Hepatocyte (in vitro differentiated cells): ENCODE measurements at regions not wholly inside any gene's neighbourhood (a gene's known extent, or its start where the extent isn't known, plus 50 kb on each side); places are given as distances from the start of the nearest gene placed in this dataset.

Source experiments
- DNase-seq: peaks from one replicate; pipeline ENCODE4 v3.0.0-alpha.2; 2016; ENCODE audit warnings: low spot score
- H2AFZ ChIP-seq: fragments of 200-600 bp; sonication (generic); 2 replicates; pipeline ENCODE4 v1.6.0; 2016; ENCODE audit warnings: antibody characterized with exemption, mild to moderate bottlenecking
- H3K27ac ChIP-seq: fragments of 200-600 bp; sonication (generic); 2 replicates; pipeline ENCODE4 v1.5.1; 2016; ENCODE audit warnings: mild to moderate bottlenecking
- H3K27me3 ChIP-seq: fragments of 200-600 bp; sonication (generic); 2 replicates; pipeline ENCODE4 v1.6.1; 2016
- H3K36me3 ChIP-seq: fragments of 200-600 bp; sonication (generic); replicated peaks from 2 replicates; pipeline ENCODE4 v1.5.1; 2016; ENCODE audit warnings: low read depth; ENCODE audit not compliant: insufficient read depth
- H3K4me1 ChIP-seq: fragments of 200-600 bp; sonication (generic); 2 replicates; pipeline ENCODE4 v1.5.1; 2016; ENCODE audit warnings: mild to moderate bottlenecking, moderate library complexity; ENCODE audit not compliant: insufficient read depth
- H3K4me2 ChIP-seq: fragments of 200-600 bp; sonication (generic); 2 replicates; pipeline ENCODE4 v1.6.0; 2016
- H3K4me3 ChIP-seq: fragments of 200-600 bp; sonication (generic); 2 replicates; pipeline ENCODE4 v1.5.1; 2016; ENCODE audit warnings: mild to moderate bottlenecking
- H3K79me2 ChIP-seq: fragments of 200-600 bp; sonication (generic); 2 replicates; pipeline ENCODE4 v1.6.0; 2017; ENCODE audit warnings: mild to moderate bottlenecking
- H3K9me2 ChIP-seq: fragments of 200-600 bp; sonication (generic); replicated peaks from 2 replicates; pipeline ENCODE4 v1.6.0; 2017; ENCODE audit warnings: mild to moderate bottlenecking; ENCODE audit not compliant: insufficient read depth
- H3K9me3 ChIP-seq: fragments of 200-600 bp; sonication (generic); 2 replicates; pipeline ENCODE4 v1.5.1; 2016; ENCODE audit warnings: low read depth, mild to moderate bottlenecking
- H4K20me1 ChIP-seq: fragments of 200-600 bp; sonication (generic); 2 replicates; pipeline ENCODE4 v1.6.0; 2016; ENCODE audit warnings: mild to moderate bottlenecking; ENCODE audit not compliant: insufficient read depth, poor library complexity, severe bottlenecking
- EZH2 ChIP-seq: fragments of 200-600 bp; sonication (generic); IDR thresholded peaks from 2 replicates; pipeline ENCODE4 v1.6.1; 2016; ENCODE audit warnings: antibody characterized with exemption, mild to moderate bottlenecking, borderline replicate concordance
- EZH2phosphoT487 ChIP-seq: fragments of 200-600 bp; sonication (generic); IDR thresholded peaks from one replicate; pipeline ENCODE4 v1.6.1; 2018; ENCODE audit warnings: antibody characterized with exemption, mild to moderate bottlenecking, low read depth, moderate library complexity; ENCODE audit not compliant: unreplicated experiment, severe bottlenecking
- WGBS: methylation state at CpG from one replicate; pipeline ENCODE4 v1.1.6; 2016; ENCODE audit warnings: low lambda C conversion rate; ENCODE audit errors: missing lambda C conversion rate; 5-methylcytosine and 5-hydroxymethylcytosine counted together
- TF ChIP-seq, protein P1 (sequence below): fragments of 200-600 bp; sonication (generic); IDR thresholded peaks from 2 replicates; pipeline ENCODE4 v1.5.1; 2016; ENCODE audit warnings: antibody characterized with exemption, mild to moderate bottlenecking; ENCODE audit not compliant: poor library complexity

DNA sequence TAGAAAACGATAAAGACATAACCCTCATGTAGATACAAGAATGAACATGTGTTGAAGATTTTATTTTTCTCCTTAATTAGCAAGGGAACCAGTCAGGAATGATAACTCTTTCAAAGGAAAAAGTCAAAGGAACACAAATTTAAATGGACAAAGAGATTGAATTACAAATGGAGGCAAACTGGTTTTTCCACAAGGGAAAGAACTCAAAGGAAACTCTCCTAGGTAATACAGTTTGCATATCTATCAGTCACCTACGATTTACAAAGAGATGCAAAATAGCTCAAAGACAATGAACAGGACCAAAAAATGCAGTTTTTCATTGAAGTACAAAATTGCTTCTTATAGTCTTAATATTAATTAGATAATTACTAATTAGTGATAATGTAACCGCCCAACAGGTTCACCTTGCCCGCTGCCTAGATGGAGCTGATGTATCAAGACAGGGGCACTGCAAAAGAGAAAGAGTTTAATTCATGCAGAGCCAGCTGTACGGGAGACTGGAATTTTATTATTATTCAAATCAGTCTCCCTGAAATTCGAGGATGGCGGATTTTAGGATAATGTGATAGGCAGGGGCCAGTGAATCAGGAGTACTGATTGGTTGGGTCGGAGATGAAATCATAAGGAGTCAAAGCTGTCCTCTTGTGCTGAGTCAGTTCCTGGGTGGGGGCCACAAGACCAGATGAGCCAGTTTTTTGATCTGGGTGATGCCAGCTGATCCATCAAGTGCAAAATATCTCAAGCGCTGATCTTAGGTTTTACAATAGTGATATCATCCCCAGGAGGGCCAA lies 151.0 kb downstream of the TMEM17 start:
- H3K4me3 ChIP-seq: no peak overlapping the region
- no peaks in the 10 kb centered on the region for H3K4me1 ChIP-seq
- H3K27me3 ChIP-seq: no peaks in the 10 kb centered on the region
- H4K20me1 ChIP-seq: no peaks in the 10 kb centered on the region
- TF ChIP-seq EZH2phosphoT487 (no peak), EZH2 (no peak)
- TF ChIP-seq, protein P1, sequence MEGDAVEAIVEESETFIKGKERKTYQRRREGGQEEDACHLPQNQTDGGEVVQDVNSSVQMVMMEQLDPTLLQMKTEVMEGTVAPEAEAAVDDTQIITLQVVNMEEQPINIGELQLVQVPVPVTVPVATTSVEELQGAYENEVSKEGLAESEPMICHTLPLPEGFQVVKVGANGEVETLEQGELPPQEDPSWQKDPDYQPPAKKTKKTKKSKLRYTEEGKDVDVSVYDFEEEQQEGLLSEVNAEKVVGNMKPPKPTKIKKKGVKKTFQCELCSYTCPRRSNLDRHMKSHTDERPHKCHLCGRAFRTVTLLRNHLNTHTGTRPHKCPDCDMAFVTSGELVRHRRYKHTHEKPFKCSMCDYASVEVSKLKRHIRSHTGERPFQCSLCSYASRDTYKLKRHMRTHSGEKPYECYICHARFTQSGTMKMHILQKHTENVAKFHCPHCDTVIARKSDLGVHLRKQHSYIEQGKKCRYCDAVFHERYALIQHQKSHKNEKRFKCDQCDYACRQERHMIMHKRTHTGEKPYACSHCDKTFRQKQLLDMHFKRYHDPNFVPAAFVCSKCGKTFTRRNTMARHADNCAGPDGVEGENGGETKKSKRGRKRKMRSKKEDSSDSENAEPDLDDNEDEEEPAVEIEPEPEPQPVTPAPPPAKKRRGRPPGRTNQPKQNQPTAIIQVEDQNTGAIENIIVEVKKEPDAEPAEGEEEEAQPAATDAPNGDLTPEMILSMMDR: no peak
- no peak overlapping the region for H3K4me2 ChIP-seq
- H2AFZ ChIP-seq: no peak overlapping the region
- H3K79me2 ChIP-seq: no peaks in the 10 kb centered on the region
- no peaks in the 10 kb centered on the region for H3K36me3 ChIP-seq
- no peak overlapping the region for H3K27ac ChIP-seq
- 62% methylated on average over 9 of the region's 9 CpGs for WGBS
- no peaks in the 10 kb centered on the region for H3K9me2 ChIP-seq
- H3K9me3 ChIP-seq: no peaks in the 10 kb centered on the region
- DNase-seq: no peak

DNA sequence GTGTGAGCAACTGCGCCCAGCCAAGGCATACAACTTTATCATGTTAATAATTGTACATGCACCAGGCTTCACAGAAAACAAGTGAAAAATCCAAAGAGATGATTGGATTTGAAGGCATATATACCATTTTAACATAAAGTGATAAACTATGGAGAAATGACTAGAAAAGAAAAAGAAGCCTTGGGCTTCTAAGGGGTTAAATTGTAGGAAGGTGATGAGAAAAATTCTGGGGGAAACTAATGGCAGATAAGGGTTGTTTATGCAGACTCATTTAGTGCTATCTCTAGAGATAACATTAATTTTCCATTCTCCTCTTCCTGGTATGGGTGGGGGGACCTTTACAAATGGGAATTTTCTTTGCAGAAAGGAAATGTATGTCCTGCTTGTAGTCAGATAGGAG lies 154.0 kb downstream of the TMEM17 start:
- TF ChIP-seq EZH2: no peak
- TF ChIP-seq, protein P1: no peak
- no peak for TF ChIP-seq EZH2phosphoT487
- WGBS: 86% methylated on average over 1 of the region's 1 CpG
- no peak overlapping the region for H2AFZ ChIP-seq

DNA sequence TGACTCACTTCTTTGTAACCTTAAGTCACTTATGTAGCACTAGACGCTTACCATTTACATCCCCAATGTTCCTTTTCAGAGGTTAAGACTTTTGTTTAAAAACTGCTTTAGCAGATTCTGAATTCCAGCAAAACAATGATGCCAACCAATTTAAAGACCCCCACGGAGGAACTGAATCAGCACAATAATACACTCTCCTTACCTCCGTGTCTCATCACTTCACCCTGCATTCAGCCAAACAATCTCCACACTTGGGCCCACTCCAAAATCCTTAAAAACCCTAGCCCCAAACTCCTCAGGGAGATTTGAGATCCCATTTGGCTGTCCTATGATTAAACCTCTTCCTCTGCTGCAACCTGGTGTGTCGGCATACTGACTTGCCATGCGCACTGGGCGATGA lies 153.9 kb downstream of the B3GNT2 start:
- 79% methylated on average over 6 of the region's 6 CpGs for WGBS
- no peak for TF ChIP-seq EZH2phosphoT487
- TF ChIP-seq, protein P1: no peak
- TF ChIP-seq EZH2: no peak

More for the DNA sequence above, 154.0 kb downstream of the TMEM17 start:
- Histone ChIP-seq H3K36me3 (no peaks in the 10 kb centered on the region), H3K27ac (no peak overlapping the region), H3K4me3 (no peak overlapping the region), H3K4me2 (no peak overlapping the region), H3K4me1 (no peaks in the 10 kb centered on the region), H3K27me3 (no peaks in the 10 kb centered on the region), H4K20me1 (no peaks in the 10 kb centered on the region), H3K9me2 (no peaks in the 10 kb centered on the region), H3K79me2 (no peaks in the 10 kb centered on the region), H3K9me3 (no peaks in the 10 kb centered on the region)
- DNase-seq: no peak

More for the DNA sequence above, 153.9 kb downstream of the B3GNT2 start:
- no peak overlapping the region for H3K4me2 ChIP-seq
- no peaks in the 10 kb centered on the region for H3K79me2 ChIP-seq
- H2AFZ ChIP-seq: no peak overlapping the region
- H3K9me3 ChIP-seq: no peaks in the 10 kb centered on the region
- no peak for DNase-seq
- no peaks in the 10 kb centered on the region for H3K4me1 ChIP-seq
- H4K20me1 ChIP-seq: no peaks in the 10 kb centered on the region
- no peaks in the 10 kb centered on the region for H3K27me3 ChIP-seq
- no peaks in the 10 kb centered on the region for H3K36me3 ChIP-seq
- H3K4me3 ChIP-seq: no peak overlapping the region
- no peaks in the 10 kb centered on the region for H3K9me2 ChIP-seq
- no peak overlapping the region for H3K27ac ChIP-seq
